ENCODE measurements at regions not wholly inside any gene's neighbourhood (a gene's known extent, or its start where the extent isn't known, plus 50 kb on each side); places are given as distances from the start of the nearest gene placed in this dataset.

- Mint-ChIP-seq H3K36me3 (ENCODE audit: insufficient read depth, unreplicated experiment) (no peaks in the 10 kb centered on the region), H3K27ac (ENCODE audit: unreplicated experiment) (no peak overlapping the region), H3K4me1 (ENCODE audit: low read depth, unreplicated experiment) (no peaks in the 10 kb centered on the region), H3K27me3 (ENCODE audit: insufficient read depth, unreplicated experiment) (peaks cover 3% of the 10 kb centered on the region), H3K4me3 (ENCODE audit: unreplicated experiment) (no peak overlapping the region), H3K9me3 (ENCODE audit: unreplicated experiment) (peaks cover 9% of the 10 kb centered on the region)
- ChIA-PET POLR2A (no interaction called here), CTCF (no interaction called here)
- intact Hi-C loops (cut with micrococcal nuclease; ENCODE audit: unreplicated experiment) = no loop called here
- Histone ChIP-seq H3K4me1 (no peaks in the 10 kb centered on the region), H3K4me3 (ENCODE audit: low read depth, low read length) (no peak overlapping the region), H3K9me3 (no peaks in the 10 kb centered on the region), H3K36me3 (ENCODE audit: control insufficient read depth, insufficient read depth, low read length) (no peaks in the 10 kb centered on the region), H3K27me3 (replicated peaks; ENCODE audit: control insufficient read depth, insufficient read depth, low read length) (no peaks in the 10 kb centered on the region)
- no peak for TF ChIP-seq CTCF (IDR thresholded peaks at IDR 0.05; ENCODE audit: insufficient read depth in 1 of 2, low read depth in 1 of 2, low read length in 1 of 2, severe bottlenecking in 1 of 2, unreplicated experiment in 1 of 2)
- no TSS peak for BruUV-seq (replicated peaks)
- no peak for DNase-seq
Observed at GRCh38 chr2:122905431-122905830, 1119.7 kb upstream of the CNTNAP5 start.

- Histone ChIP-seq H3K36me3 (ENCODE audit: control insufficient read depth, insufficient read depth, low read length) (no peaks in the 10 kb centered on the region), H3K4me1 (no peaks in the 10 kb centered on the region), H3K27me3 (replicated peaks; ENCODE audit: control insufficient read depth, insufficient read depth, low read length) (no peaks in the 10 kb centered on the region), H3K4me3 (ENCODE audit: low read depth, low read length) (no peak overlapping the region), H3K9me3 (no peaks in the 10 kb centered on the region)
- Mint-ChIP-seq H3K4me1 (ENCODE audit: low read depth, unreplicated experiment) (no peaks in the 10 kb centered on the region), H3K27ac (ENCODE audit: unreplicated experiment) (no peak overlapping the region), H3K36me3 (ENCODE audit: insufficient read depth, unreplicated experiment) (no peaks in the 10 kb centered on the region), H3K9me3 (ENCODE audit: unreplicated experiment) (peaks cover under 1% of the 10 kb centered on the region), H3K4me3 (ENCODE audit: unreplicated experiment) (no peak overlapping the region), H3K27me3 (ENCODE audit: insufficient read depth, unreplicated experiment) (no peaks in the 10 kb centered on the region)
- intact Hi-C loops (cut with micrococcal nuclease; ENCODE audit: unreplicated experiment) = no loop called here
- no TSS peak for BruUV-seq (replicated peaks)
- no peak for DNase-seq
- CTCF ChIA-PET = no interaction called here
- POLR2A ChIA-PET = no interaction called here
- TF ChIP-seq CTCF (IDR thresholded peaks at IDR 0.05; ENCODE audit: insufficient read depth in 1 of 2, low read depth in 1 of 2, low read length in 1 of 2, severe bottlenecking in 1 of 2, unreplicated experiment in 1 of 2) = no peak
Observed at GRCh38 chr2:122908159-122908558, 1116.9 kb upstream of the CNTNAP5 start.

GRCh38 chr2:122927197-122927596 is 1097.9 kb upstream of the CNTNAP5 start:
- H3K9me3 ChIP-seq = no peaks in the 10 kb centered on the region
- Mint-ChIP-seq H3K4me3 (ENCODE audit: unreplicated experiment) (no peak overlapping the region), H3K36me3 (ENCODE audit: insufficient read depth, unreplicated experiment) (no peaks in the 10 kb centered on the region), H3K4me1 (ENCODE audit: low read depth, unreplicated experiment) (no peaks in the 10 kb centered on the region), H3K9me3 (ENCODE audit: unreplicated experiment) (peaks cover 17% of the 10 kb centered on the region), H3K27me3 (ENCODE audit: insufficient read depth, unreplicated experiment) (no peaks in the 10 kb centered on the region), H3K27ac (ENCODE audit: unreplicated experiment) (no peak overlapping the region)
- TF ChIP-seq CTCF (IDR thresholded peaks at IDR 0.05; ENCODE audit: insufficient read depth in 1 of 2, low read depth in 1 of 2, low read length in 1 of 2, severe bottlenecking in 1 of 2, unreplicated experiment in 1 of 2) = no peak
- POLR2A ChIA-PET = no interaction called here
- H3K4me3 ChIP-seq (ENCODE audit: low read depth, low read length) = no peak overlapping the region
- no peaks in the 10 kb centered on the region for H3K36me3 ChIP-seq (ENCODE audit: control insufficient read depth, insufficient read depth, low read length)
- CTCF ChIA-PET = no interaction called here
- no TSS peak for BruUV-seq (replicated peaks)
- no peak for DNase-seq
- H3K27me3 ChIP-seq (replicated peaks; ENCODE audit: control insufficient read depth, insufficient read depth, low read length) = no peaks in the 10 kb centered on the region
- no peaks in the 10 kb centered on the region for H3K4me1 ChIP-seq
- intact Hi-C loops (cut with micrococcal nuclease; ENCODE audit: unreplicated experiment) = no loop called here
